ENCODE measurements at regions not wholly inside any gene's neighbourhood (a gene's known extent, or its start where the extent isn't known, plus 50 kb on each side); places are given as distances from the start of the nearest gene placed in this dataset.

DNA sequence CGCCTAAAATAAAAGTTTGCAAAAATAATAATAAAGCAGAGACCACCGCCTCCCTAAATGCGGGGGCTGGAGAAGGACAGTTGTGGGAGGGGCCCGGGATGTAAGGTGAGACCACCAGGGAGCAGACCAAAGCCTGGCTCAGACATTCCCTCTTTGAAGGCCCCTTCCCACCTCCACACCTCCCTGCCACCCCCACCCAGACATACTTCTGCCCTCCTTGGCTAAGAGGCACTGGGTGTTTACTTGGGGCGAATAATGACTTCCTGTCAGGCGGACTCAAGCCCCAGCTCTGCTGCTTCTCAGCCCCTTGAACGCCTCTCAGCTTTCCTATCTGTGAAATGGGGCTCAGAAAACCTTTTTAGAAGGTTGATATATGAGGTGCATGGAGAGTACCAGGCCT, 58.8 kb upstream of the GGTA1 start:
- no peak for DNase-seq (ENCODE audit: extremely low read depth, low read depth)
- TF ChIP-seq, protein P1, sequence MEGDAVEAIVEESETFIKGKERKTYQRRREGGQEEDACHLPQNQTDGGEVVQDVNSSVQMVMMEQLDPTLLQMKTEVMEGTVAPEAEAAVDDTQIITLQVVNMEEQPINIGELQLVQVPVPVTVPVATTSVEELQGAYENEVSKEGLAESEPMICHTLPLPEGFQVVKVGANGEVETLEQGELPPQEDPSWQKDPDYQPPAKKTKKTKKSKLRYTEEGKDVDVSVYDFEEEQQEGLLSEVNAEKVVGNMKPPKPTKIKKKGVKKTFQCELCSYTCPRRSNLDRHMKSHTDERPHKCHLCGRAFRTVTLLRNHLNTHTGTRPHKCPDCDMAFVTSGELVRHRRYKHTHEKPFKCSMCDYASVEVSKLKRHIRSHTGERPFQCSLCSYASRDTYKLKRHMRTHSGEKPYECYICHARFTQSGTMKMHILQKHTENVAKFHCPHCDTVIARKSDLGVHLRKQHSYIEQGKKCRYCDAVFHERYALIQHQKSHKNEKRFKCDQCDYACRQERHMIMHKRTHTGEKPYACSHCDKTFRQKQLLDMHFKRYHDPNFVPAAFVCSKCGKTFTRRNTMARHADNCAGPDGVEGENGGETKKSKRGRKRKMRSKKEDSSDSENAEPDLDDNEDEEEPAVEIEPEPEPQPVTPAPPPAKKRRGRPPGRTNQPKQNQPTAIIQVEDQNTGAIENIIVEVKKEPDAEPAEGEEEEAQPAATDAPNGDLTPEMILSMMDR (IDR thresholded peaks at IDR 0.05; ENCODE audit: low read depth, low read length) = no peak

GRCh38 chr9:121559183-121559582, 59.5 kb upstream of the GGTA1 start:
- TF ChIP-seq, protein P1 (IDR thresholded peaks at IDR 0.05; ENCODE audit: low read depth, low read length) = no peak
- DNase-seq (ENCODE audit: extremely low read depth, low read depth) = no peak

GRCh38 chr9:121560921-121561320, 61.3 kb upstream of the GGTA1 start:
- TF ChIP-seq, protein P1 (IDR thresholded peaks at IDR 0.05; ENCODE audit: low read depth, low read length) = no peak
- DNase-seq (ENCODE audit: extremely low read depth, low read depth) = no peak

GRCh38 chr9:121561385-121562222, 62.0 kb upstream of the GGTA1 start:
- DNase-seq (ENCODE audit: extremely low read depth, low read depth) = no peak
- TF ChIP-seq, protein P1 (IDR thresholded peaks at IDR 0.05; ENCODE audit: low read depth, low read length) = no peak

- TF ChIP-seq, protein P1 (IDR thresholded peaks at IDR 0.05; ENCODE audit: low read depth, low read length) = no peak
- no peak for DNase-seq (ENCODE audit: extremely low read depth, low read depth)
Observed at GRCh38 chr9:121562301-121562700, 62.7 kb upstream of the GGTA1 start.

DNA sequence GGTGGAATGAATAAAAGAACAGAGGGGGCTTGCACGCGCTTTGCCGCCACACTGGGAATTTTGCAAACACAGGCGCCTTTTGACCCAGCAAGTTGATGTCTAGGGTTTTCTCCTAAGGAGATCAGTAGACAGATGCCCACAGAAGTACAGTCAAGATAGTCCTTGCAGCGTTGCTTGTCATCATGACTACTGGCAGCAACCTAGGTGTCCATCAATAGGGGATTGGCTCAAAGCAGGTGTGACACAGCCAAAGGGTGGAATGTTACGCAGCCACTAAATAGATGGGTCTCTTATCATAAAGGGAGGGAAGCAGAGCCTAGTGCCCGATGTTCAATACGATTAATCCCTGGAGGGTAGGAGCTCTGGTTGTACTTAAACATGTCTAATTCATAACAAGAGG, 63.8 kb upstream of the GGTA1 start:
- DNase-seq (ENCODE audit: extremely low read depth, low read depth) = no peak
- TF ChIP-seq, protein P1 (IDR thresholded peaks at IDR 0.05; ENCODE audit: low read depth, low read length) = no peak

- TF ChIP-seq, protein P1 (IDR thresholded peaks at IDR 0.05; ENCODE audit: low read depth, low read length) = no peak
- DNase-seq (ENCODE audit: extremely low read depth, low read depth) = no peak
Observed at GRCh38 chr9:121563881-121564460, 64.3 kb upstream of the GGTA1 start.
